Endothelial cell (in vitro differentiated cells): ENCODE measurements at regions not wholly inside any gene's neighbourhood (a gene's known extent, or its start where the extent isn't known, plus 50 kb on each side); places are given as distances from the start of the nearest gene placed in this dataset.

ENCODE experiments used
- DNase-seq: peaks from one replicate; pipeline ENCODE4 v3.0.0; 2021; ENCODE audit warnings: low spot score
- H3K27ac Mint-ChIP-seq: one replicate; pipeline ENCODE4 v1.8.0; 2021; ENCODE audit warnings: mixed read lengths, inconsistent platforms; ENCODE audit not compliant: unreplicated experiment
- H3K27me3 Mint-ChIP-seq: one replicate; pipeline ENCODE4 v1.8.0; 2021; ENCODE audit warnings: mild to moderate bottlenecking, moderate library complexity, mixed read lengths, inconsistent platforms; ENCODE audit not compliant: unreplicated experiment
- H3K36me3 Mint-ChIP-seq: one replicate; pipeline ENCODE4 v1.8.0; 2021; ENCODE audit warnings: mild to moderate bottlenecking, low read depth, mixed read lengths, inconsistent platforms; ENCODE audit not compliant: unreplicated experiment
- H3K4me1 Mint-ChIP-seq: one replicate; pipeline ENCODE4 v1.8.0; 2021; ENCODE audit warnings: mild to moderate bottlenecking, mixed read lengths, inconsistent platforms; ENCODE audit not compliant: unreplicated experiment
- H3K4me3 Mint-ChIP-seq: one replicate; pipeline ENCODE4 v1.8.0; 2021; ENCODE audit warnings: mild to moderate bottlenecking, mixed read lengths, inconsistent platforms; ENCODE audit not compliant: unreplicated experiment
- H3K9me3 Mint-ChIP-seq: one replicate; pipeline ENCODE4 v1.8.0; 2021; ENCODE audit warnings: mixed read lengths, inconsistent platforms; ENCODE audit not compliant: unreplicated experiment
- CTCF ChIP-seq: fragments of 200-600 bp; sonication (generic); IDR thresholded peaks from one replicate; pipeline ENCODE4 v1.5.0; 2021; ENCODE audit warnings: antibody characterized with exemption; ENCODE audit not compliant: unreplicated experiment

- no peak for DNase-seq
- H3K27me3 Mint-ChIP-seq = no peaks in the 10 kb centered on the region
- no peak for TF ChIP-seq CTCF
- H3K9me3 Mint-ChIP-seq = no peaks in the 10 kb centered on the region
- H3K27ac Mint-ChIP-seq = no peak overlapping the region
- no peaks in the 10 kb centered on the region for H3K36me3 Mint-ChIP-seq
- no peak overlapping the region for H3K4me3 Mint-ChIP-seq
- H3K4me1 Mint-ChIP-seq = no peaks in the 10 kb centered on the region
Measured at GRCh38 chr12:30578426-30578825, 117.2 kb downstream of the IPO8 start.

GRCh38 chr12:30573145-30573544 is 122.5 kb downstream of the IPO8 start:
- DNase-seq = no peak
- TF ChIP-seq CTCF = no peak
- Mint-ChIP-seq H3K9me3 (no peaks in the 10 kb centered on the region), H3K4me1 (no peaks in the 10 kb centered on the region), H3K27ac (no peak overlapping the region), H3K36me3 (no peaks in the 10 kb centered on the region), H3K27me3 (no peaks in the 10 kb centered on the region), H3K4me3 (no peak overlapping the region)

GRCh38 chr12:30570211-30570890 is 125.3 kb downstream of the IPO8 start:
- no peak for DNase-seq
- Mint-ChIP-seq H3K36me3 (no peaks in the 10 kb centered on the region), H3K4me1 (no peaks in the 10 kb centered on the region), H3K4me3 (no peak overlapping the region), H3K27ac (no peak overlapping the region), H3K27me3 (no peaks in the 10 kb centered on the region), H3K9me3 (no peaks in the 10 kb centered on the region)
- no peak for TF ChIP-seq CTCF

- TF ChIP-seq CTCF = no peak
- H3K27me3 Mint-ChIP-seq = no peaks in the 10 kb centered on the region
- no peaks in the 10 kb centered on the region for H3K9me3 Mint-ChIP-seq
- H3K4me1 Mint-ChIP-seq = no peaks in the 10 kb centered on the region
- no peak overlapping the region for H3K4me3 Mint-ChIP-seq
- no peak overlapping the region for H3K27ac Mint-ChIP-seq
- no peaks in the 10 kb centered on the region for H3K36me3 Mint-ChIP-seq
- DNase-seq = no peak
Measured at GRCh38 chr12:30569426-30569825, 126.2 kb downstream of the IPO8 start.

- no peaks in the 10 kb centered on the region for H3K9me3 Mint-ChIP-seq
- TF ChIP-seq CTCF = no peak
Measured at GRCh38 chr12:30568453-30568852, 127.2 kb downstream of the IPO8 start.

More at GRCh38 chr12:30568453-30568852, 127.2 kb downstream of the IPO8 start:
- no peaks in the 10 kb centered on the region for H3K36me3 Mint-ChIP-seq
- H3K27ac Mint-ChIP-seq = no peak overlapping the region
- H3K27me3 Mint-ChIP-seq = no peaks in the 10 kb centered on the region
- DNase-seq = no peak
- no peak overlapping the region for H3K4me3 Mint-ChIP-seq
- H3K4me1 Mint-ChIP-seq = no peaks in the 10 kb centered on the region
